ENCODE measurements at regions not wholly inside any gene's neighbourhood (a gene's known extent, or its start where the extent isn't known, plus 50 kb on each side); places are given as distances from the start of the nearest gene placed in this dataset.

GRCh38 chr14:34319140-34319539 is 142.9 kb downstream of the SPTSSA start:
- TF ChIP-seq CTCF (IDR thresholded peaks at IDR 0.05): no peak
- no peak for TF ChIP-seq POLR2A (IDR thresholded peaks at IDR 0.05)

Measured in heart left ventricle (tissue), 13 donors.